Naive thymus-derived CD4-positive, alpha-beta T cell (primary cell): ENCODE measurements at regions not wholly inside any gene's neighbourhood (a gene's known extent, or its start where the extent isn't known, plus 50 kb on each side); places are given as distances from the start of the nearest gene placed in this dataset.

Experiments used
- ATAC-seq: fragments of 150-1000 bp; cut with Tn5 transposase; 2 replicates; pipeline ENCODE4 v1.10.0; 2021; ENCODE audit warnings: mild to moderate bottlenecking, moderate library complexity
- CTCF ChIA-PET: fragments of 350-600 bp; sonication (Branson Sonifier 250); formaldehyde crosslinking; loops from one replicate; lab custom pipeline; 2021; ENCODE audit warnings: antibody characterized with exemption; lab: Charles Lee
- POLR2A ChIA-PET: fragments of 350-600 bp; sonication (Branson Sonifier 250); formaldehyde crosslinking; loops from one replicate; lab custom pipeline; 2021; ENCODE audit warnings: antibody characterized with exemption, inconsistent platforms; lab: Charles Lee
- DNase-seq, 9 donors: peaks; one replicate each; pipeline versions ENCODE4 v3.0.0 to v3.0.0-alpha.2; 2020 to 2022; ENCODE audit warnings: mixed read lengths in 1 of 9
- H3K27ac ChIP-seq: one replicate; pipeline ENCODE4 v1.7.0; 2013; ENCODE audit warnings: mild to moderate bottlenecking, low read depth, low read length, moderate library complexity
- H3K27me3 ChIP-seq, 2 donors: one replicate each; pipeline ENCODE4 v1.7.0; 2013; ENCODE audit warnings: low read length in 2 of 2, mild to moderate bottlenecking in 2 of 2, moderate library complexity in 2 of 2; ENCODE audit not compliant: control insufficient read depth in 2 of 2, insufficient read depth in 2 of 2
- H3K36me3 ChIP-seq, 3 experiments: 1 replicate in 2 of 3; 2 replicates in 1 of 3; pipeline ENCODE4 v1.7.0; 2013; ENCODE audit warnings: low read length in 3 of 3, mild to moderate bottlenecking in 3 of 3, moderate library complexity in 1 of 3; ENCODE audit not compliant: insufficient read depth in 3 of 3, control insufficient read depth in 2 of 3
- H3K4me1 ChIP-seq, 2 donors: one replicate each; pipeline ENCODE4 v1.7.0; 2013; ENCODE audit warnings: low read length in 2 of 2, mild to moderate bottlenecking in 2 of 2, moderate library complexity in 1 of 2; ENCODE audit not compliant: control insufficient read depth in 2 of 2, insufficient read depth in 2 of 2
- H3K4me3 ChIP-seq: 2 replicates; pipeline ENCODE4 v1.7.0; 2013; ENCODE audit warnings: mild to moderate bottlenecking, low read length
- H3K9me3 ChIP-seq, 3 experiments: 1 replicate in 2 of 3; 2 replicates in 1 of 3; pipeline ENCODE4 v1.7.0; 2013; ENCODE audit warnings: low read length in 3 of 3; ENCODE audit not compliant: control insufficient read depth in 2 of 3
- H3K27ac Mint-ChIP-seq, 9 donors: one replicate each; pipeline ENCODE4 v1.8.0; 2020 to 2022; ENCODE audit warnings: mixed read lengths in 9 of 9, mild to moderate bottlenecking in 8 of 9, moderate library complexity in 5 of 9, inconsistent platforms in 2 of 9
- H3K27me3 Mint-ChIP-seq, 5 donors: one replicate each; pipeline ENCODE4 v1.8.0; 2021 to 2022; ENCODE audit warnings: mixed read lengths in 5 of 5, mild to moderate bottlenecking in 1 of 5
- H3K36me3 Mint-ChIP-seq, 5 donors: one replicate each; pipeline ENCODE4 v1.8.0; 2020 to 2022; ENCODE audit warnings: mixed read lengths in 5 of 5, mild to moderate bottlenecking in 3 of 5, inconsistent platforms in 1 of 5
- H3K4me1 Mint-ChIP-seq, 7 donors: one replicate each; pipeline ENCODE4 v1.8.0; 2020 to 2022; ENCODE audit warnings: mixed read lengths in 7 of 7, mild to moderate bottlenecking in 3 of 7, inconsistent platforms in 1 of 7
- H3K4me3 Mint-ChIP-seq, 10 donors: one replicate each; pipeline ENCODE4 v1.8.0; 2020 to 2022; ENCODE audit warnings: mild to moderate bottlenecking in 10 of 10, mixed read lengths in 10 of 10, moderate library complexity in 6 of 10, inconsistent platforms in 2 of 10
- H3K9me3 Mint-ChIP-seq, 11 donors: one replicate each; pipeline ENCODE4 v1.8.0; 2020 to 2022; ENCODE audit warnings: mixed read lengths in 11 of 11, mild to moderate bottlenecking in 4 of 11, inconsistent platforms in 1 of 11, moderate library complexity in 1 of 11
- intact Hi-C, 2 donors: fragments of 100-400 bp; cut with micrococcal nuclease; formaldehyde crosslinking; loops; one replicate each; pipeline ENCODE4 v1.15.1; 2023

DNA sequence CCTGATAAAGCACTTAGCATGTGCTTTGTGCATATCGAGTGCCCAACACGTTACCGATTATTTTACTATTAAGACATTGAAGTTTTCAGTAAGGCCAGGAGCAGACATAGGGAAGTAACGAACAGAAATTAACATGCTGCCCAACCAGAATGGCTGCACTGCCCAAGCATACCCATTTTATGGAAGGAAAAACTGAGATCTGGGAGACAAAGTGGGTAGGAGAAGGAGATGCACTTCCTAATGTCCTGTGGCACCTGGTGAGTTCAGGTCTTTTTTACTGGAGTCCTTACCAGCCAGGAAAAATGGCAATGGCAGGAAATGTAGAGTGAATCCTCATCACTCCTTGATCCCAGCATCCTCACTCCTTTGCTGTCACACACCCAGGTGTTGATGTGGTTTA, 768.5 kb downstream of the MED13L start:
- Mint-ChIP-seq H3K4me3 (no peak overlapping the region), H3K36me3 (peaks cover 0 to 9% (median 0%) of the 10 kb centered on the region in 5 donors), H3K9me3 (peaks cover 5 to 39% (median 20%) of the 10 kb centered on the region in 11 donors), H3K4me1 (peaks cover 0 to 5% (median 0%) of the 10 kb centered on the region in 7 donors), H3K27ac (no peak overlapping the region), H3K27me3 (no peaks in the 10 kb centered on the region)
- intact Hi-C loops, result no loop called here
- Histone ChIP-seq H3K27me3 (no peaks in the 10 kb centered on the region), H3K36me3 (no peaks in the 10 kb centered on the region), H3K9me3 (no peaks in the 10 kb centered on the region), H3K4me3 (no peak overlapping the region), H3K4me1 (no peaks in the 10 kb centered on the region), H3K27ac (no peak overlapping the region)
- no peak for ATAC-seq
- CTCF ChIA-PET, result no interaction called here
- POLR2A ChIA-PET, result no interaction called here
- DNase-seq, result no peak

DNA sequence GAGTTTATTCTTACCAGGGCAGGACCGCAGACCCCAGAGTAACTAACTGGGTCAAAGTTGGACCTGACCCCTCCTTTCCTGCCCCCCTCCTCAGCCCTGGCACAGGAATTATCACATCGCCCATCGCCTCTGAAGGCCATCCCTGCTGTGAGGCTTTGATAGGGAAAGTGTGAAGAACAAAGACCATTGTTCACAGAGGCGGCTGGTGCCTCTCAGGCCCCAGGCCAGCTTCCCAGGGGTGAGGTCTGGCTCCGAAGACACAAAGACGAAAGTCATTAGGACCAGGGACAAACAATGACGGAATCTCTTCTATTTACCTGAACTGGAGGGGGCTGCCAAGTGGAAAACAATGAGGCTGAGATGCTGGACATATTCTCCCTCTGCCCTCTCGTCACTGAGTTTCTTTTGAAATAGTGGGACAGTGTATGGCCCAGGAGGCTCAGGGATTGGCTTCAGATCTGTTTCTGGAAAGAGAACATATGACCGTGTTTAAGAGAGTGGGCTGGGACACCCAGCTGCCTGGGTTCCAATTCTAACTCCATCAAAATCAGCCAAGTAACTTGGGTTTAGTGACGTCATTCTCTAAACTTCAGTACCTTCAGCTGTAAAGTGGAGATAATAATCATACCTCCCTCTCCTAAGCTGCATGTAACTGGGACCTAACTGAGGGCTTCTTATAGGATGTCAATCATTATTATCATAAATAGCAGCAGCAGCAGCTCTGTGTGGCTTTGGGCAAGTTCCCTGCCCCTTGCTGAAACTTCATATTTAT, 769.4 kb downstream of the MED13L start:
- no peaks in the 10 kb centered on the region for H3K36me3 ChIP-seq
- intact Hi-C loops, result no loop called here
- H3K4me3 Mint-ChIP-seq, result no peak overlapping the region
- no peaks in the 10 kb centered on the region for H3K27me3 ChIP-seq
- H3K27ac ChIP-seq, result no peak overlapping the region
- no peak overlapping the region for H3K4me3 ChIP-seq
- H3K27ac Mint-ChIP-seq, result no peak overlapping the region
- ChIA-PET CTCF (interaction anchor here (0.7 kb wide), 1 partner anchor 61 kb away, joined by 3 read pairs; no protein-coding TSS in a partner anchor), POLR2A (no interaction called here)
- no peaks in the 10 kb centered on the region for H3K4me1 ChIP-seq
- DNase-seq, result no peak
- peaks cover 0 to 5% (median 0%) of the 10 kb centered on the region in 7 donors for H3K4me1 Mint-ChIP-seq
- peaks cover 3 to 34% (median 13%) of the 10 kb centered on the region in 11 donors for H3K9me3 Mint-ChIP-seq
- no peaks in the 10 kb centered on the region for H3K27me3 Mint-ChIP-seq
- no peak for ATAC-seq
- H3K36me3 Mint-ChIP-seq, result peaks cover 0 to 4% (median 0%) of the 10 kb centered on the region in 5 donors
- no peaks in the 10 kb centered on the region for H3K9me3 ChIP-seq

DNA sequence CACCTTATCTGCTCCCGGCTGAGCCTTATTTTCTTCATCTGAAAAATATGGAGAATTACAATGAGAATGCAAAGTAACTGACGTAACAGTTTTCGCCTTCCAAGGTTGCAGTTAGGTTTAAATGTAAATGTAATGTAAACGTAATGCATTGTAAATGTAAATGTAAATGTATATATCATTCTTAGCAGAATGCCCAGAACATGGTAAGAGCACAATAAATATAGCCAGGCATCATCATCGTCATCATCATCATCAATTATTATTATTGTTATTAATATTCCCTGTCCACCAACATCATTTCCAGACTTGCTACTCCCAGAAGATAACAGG, 770.0 kb downstream of the MED13L start:
- Mint-ChIP-seq H3K4me3 (no peak overlapping the region), H3K27ac (no peak overlapping the region), H3K4me1 (peaks cover 0 to 5% (median 0%) of the 10 kb centered on the region in 7 donors), H3K27me3 (no peaks in the 10 kb centered on the region), H3K36me3 (no peaks in the 10 kb centered on the region), H3K9me3 (peaks cover under 1 to 29% (median 11%) of the 10 kb centered on the region in 11 donors)
- H3K4me1 ChIP-seq, result no peaks in the 10 kb centered on the region
- intact Hi-C loops, result no loop called here
- ChIA-PET POLR2A (no interaction called here), CTCF (interaction anchor here (0.7 kb wide), 1 partner anchor 60 kb away, joined by 3 read pairs; no protein-coding TSS in a partner anchor)
- no peaks in the 10 kb centered on the region for H3K9me3 ChIP-seq
- no peak for DNase-seq
- no peaks in the 10 kb centered on the region for H3K27me3 ChIP-seq
- H3K4me3 ChIP-seq, result no peak overlapping the region
- H3K36me3 ChIP-seq, result no peaks in the 10 kb centered on the region
- ATAC-seq, result no peak
- H3K27ac ChIP-seq, result no peak overlapping the region

DNA sequence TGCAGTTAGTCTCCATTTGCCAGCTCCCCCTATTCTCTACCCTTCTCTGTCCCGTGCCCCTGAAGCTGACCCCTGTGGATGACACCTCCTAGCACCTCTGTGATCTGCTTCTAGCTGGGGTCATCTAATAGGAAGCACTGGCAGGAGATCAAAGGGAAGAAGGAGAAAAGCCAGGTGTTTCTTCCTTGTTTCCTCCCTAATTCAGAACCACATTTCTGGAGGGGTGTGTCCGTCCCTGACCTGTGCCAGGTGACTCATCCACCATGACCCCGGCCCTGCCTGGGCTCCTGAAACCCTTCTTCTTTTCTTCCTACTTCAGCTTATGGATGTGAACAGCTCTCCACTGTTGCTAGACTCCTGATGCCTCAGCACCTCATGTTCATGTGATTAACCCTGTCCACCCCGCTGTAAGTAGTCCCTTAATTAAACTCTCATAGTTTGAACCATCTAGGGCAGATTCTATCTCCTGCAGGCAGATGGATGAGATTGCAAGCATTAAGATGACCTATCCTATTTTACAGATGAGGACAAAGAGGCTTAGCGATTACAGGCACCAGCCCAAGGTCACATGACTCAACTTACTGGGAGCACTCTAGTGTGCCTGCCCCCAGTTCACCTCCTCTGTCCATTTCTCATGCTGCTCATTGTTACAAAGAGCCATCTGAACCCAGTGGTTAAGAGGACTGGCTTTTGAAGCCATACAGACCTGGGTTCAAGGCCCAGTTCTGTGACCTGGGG, 770.5 kb downstream of the MED13L start:
- H3K4me3 ChIP-seq, result no peak overlapping the region
- peaks cover 0 to 5% (median 0%) of the 10 kb centered on the region in 7 donors for H3K4me1 Mint-ChIP-seq
- ChIA-PET CTCF (interaction anchor here (0.7 kb wide), 1 partner anchor 59 kb away, joined by 3 read pairs; no protein-coding TSS in a partner anchor), POLR2A (no interaction called here)
- H3K9me3 ChIP-seq, result no peaks in the 10 kb centered on the region
- no peak overlapping the region for H3K27ac Mint-ChIP-seq
- no peak overlapping the region for H3K4me3 Mint-ChIP-seq
- no peaks in the 10 kb centered on the region for H3K36me3 ChIP-seq
- no peaks in the 10 kb centered on the region for H3K4me1 ChIP-seq
- H3K36me3 Mint-ChIP-seq, result no peaks in the 10 kb centered on the region
- DNase-seq (no peak), ATAC-seq (no peak)
- no peak overlapping the region for H3K27ac ChIP-seq
- intact Hi-C loops, result no loop called here
- no peaks in the 10 kb centered on the region for H3K27me3 Mint-ChIP-seq
- H3K9me3 Mint-ChIP-seq, result peaks cover 0 to 27% (median 10%) of the 10 kb centered on the region in 11 donors
- H3K27me3 ChIP-seq, result no peaks in the 10 kb centered on the region

DNA sequence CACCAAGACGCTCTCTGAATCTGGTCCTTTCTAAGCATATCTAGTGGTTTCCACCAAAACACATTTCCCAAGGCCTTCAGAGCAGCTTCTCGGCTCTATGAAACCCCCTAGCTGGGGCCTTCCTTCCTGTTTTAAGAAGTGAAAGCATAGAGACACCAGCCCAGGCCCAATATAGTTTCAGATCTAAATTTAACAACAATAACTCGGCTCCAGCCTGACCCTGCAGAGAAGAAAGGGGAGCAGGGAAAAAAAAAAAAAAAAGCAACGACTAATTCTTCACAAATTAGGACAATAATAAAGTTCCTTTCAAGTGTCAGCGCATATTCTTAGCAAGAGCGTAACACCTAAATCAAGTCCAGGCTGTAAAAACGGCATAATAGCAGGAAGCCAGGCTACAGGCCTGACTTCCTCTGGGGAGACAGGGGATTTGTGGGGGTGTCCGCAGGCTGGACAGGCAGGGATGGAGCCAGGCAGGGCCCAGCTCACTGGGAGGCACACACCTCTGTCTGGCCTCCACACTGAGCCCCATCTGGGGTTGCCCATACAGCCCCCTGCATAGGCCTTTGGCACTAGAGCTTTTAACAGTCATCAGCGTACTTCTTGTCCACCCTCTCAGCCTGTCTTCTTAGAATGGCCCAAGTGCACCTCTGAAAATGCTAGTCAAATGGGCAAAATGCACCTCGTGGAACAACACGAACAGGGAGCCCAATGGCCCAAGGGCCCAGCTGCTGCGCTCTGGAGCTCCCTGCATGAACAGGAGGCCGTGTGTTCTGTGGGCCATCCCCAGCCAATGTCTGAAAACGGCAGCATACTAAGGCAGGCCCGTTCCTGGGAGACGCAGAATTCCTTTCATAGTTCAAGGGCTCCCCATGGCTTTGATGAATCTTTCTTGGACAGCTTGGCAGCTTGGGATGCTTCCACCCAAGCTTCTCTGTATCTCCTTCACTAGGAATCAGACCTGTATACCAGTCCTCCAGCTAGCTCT, 772.9 kb downstream of the MED13L start:
- CTCF ChIA-PET, result no interaction called here
- POLR2A ChIA-PET, result no interaction called here
- no peaks in the 10 kb centered on the region for H3K9me3 ChIP-seq
- H3K27me3 ChIP-seq, result no peaks in the 10 kb centered on the region
- no peak overlapping the region for H3K4me3 ChIP-seq
- no peaks in the 10 kb centered on the region for H3K36me3 ChIP-seq
- H3K4me1 Mint-ChIP-seq, result peaks cover 0 to 5% (median 0%) of the 10 kb centered on the region in 7 donors
- ATAC-seq, result no peak
- peak in 1 of 9 donors; percentile 13 for DNase-seq
- peaks cover 0 to 22% (median 10%) of the 10 kb centered on the region in 11 donors for H3K9me3 Mint-ChIP-seq
- intact Hi-C loops, result no loop called here
- H3K4me3 Mint-ChIP-seq, result peak overlapping the region in 3 of 10 donors; percentile 11 to 45 (median 18)
- no peak overlapping the region for H3K27ac ChIP-seq
- H3K27ac Mint-ChIP-seq, result peak overlapping the region in 2 of 9 donors; percentile 69 to 89
- no peaks in the 10 kb centered on the region for H3K27me3 Mint-ChIP-seq
- H3K4me1 ChIP-seq, result no peaks in the 10 kb centered on the region
- H3K36me3 Mint-ChIP-seq, result no peaks in the 10 kb centered on the region

DNA sequence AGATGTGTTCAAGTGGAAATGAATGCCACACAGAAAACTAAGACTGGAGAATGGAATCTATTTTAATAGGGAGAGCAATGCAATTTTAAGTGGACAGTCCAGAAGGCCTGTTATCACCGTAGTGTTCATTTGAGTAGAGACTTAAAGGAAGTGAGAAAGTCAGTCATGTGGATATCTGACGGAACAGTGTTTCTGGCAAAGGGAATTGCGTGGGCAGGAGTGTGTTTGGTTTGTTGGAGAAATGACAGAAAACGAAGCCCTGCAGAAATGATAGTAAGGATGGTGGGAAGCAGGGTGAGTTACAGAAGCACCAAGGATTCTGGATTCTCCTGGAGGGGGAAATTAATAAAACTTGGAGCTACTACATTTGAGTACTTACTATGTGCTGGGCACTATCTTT, 776.6 kb downstream of the MED13L start:
- Mint-ChIP-seq H3K4me3 (no peak overlapping the region), H3K36me3 (no peaks in the 10 kb centered on the region), H3K27ac (no peak overlapping the region), H3K4me1 (no peaks in the 10 kb centered on the region), H3K27me3 (no peaks in the 10 kb centered on the region), H3K9me3 (peaks cover 0 to 26% (median 10%) of the 10 kb centered on the region in 11 donors)
- Histone ChIP-seq H3K4me1 (no peaks in the 10 kb centered on the region), H3K27me3 (no peaks in the 10 kb centered on the region), H3K4me3 (no peak overlapping the region), H3K36me3 (no peaks in the 10 kb centered on the region), H3K27ac (no peak overlapping the region), H3K9me3 (no peaks in the 10 kb centered on the region)
- ChIA-PET CTCF (no interaction called here), POLR2A (no interaction called here)
- intact Hi-C loops, result no loop called here
- DNase-seq, result no peak
- ATAC-seq, result no peak
